SK-N-SH treated with all-trans-retinoic acid at 6 μM for 48 hours (cell line): ENCODE measurements at regions not wholly inside any gene's neighbourhood (a gene's known extent, or its start where the extent isn't known, plus 50 kb on each side); places are given as distances from the start of the nearest gene placed in this dataset.
A peak's percentile ranks its signal among the peaks of the same experiment; 100 is the strongest.

Source experiments
- ARNTL ChIP-seq: fragments of 450-650 bp; formaldehyde crosslinking; IDR thresholded peaks from 2 replicates; pipeline ENCODE4 v1.5.0; 2020; ENCODE audit warnings: low read depth, mild to moderate bottlenecking, moderate library complexity, borderline replicate concordance
- CSDC2 ChIP-seq: fragments of 250-450 bp; sonication (Bioruptor Pico); IDR thresholded peaks from 2 replicates; pipeline ENCODE4 v1.5.0; 2020; ENCODE audit warnings: mild to moderate bottlenecking, moderate library complexity
- TCF4 ChIP-seq: fragments of 250-450 bp; sonication (Bioruptor Pico); IDR thresholded peaks from 2 replicates; pipeline ENCODE4 v1.8.0; 2021; ENCODE audit warnings: mild to moderate bottlenecking, moderate library complexity, borderline replicate concordance
- ZFP3 ChIP-seq: fragments of 250-450 bp; sonication (Bioruptor Pico); IDR thresholded peaks from 2 replicates; pipeline ENCODE4 v1.5.0; 2020; ENCODE audit warnings: mild to moderate bottlenecking, moderate library complexity

- peak; percentile 66; the same call in 1 of the 2 replicates for TF ChIP-seq TCF4
- no peak for TF ChIP-seq CSDC2 (CRISPR knock-in tag)
- no peak for TF ChIP-seq ARNTL (CRISPR knock-in tag)
- TF ChIP-seq ZFP3: no peak
These were observed 469.1 kb downstream of the SOX2 start for GRCh38 chr3:182180654-182181385.
